OCI-LY1 (cell line): ENCODE measurements at regions not wholly inside any gene's neighbourhood (a gene's known extent, or its start where the extent isn't known, plus 50 kb on each side); places are given as distances from the start of the nearest gene placed in this dataset.

Experiments
- H2AFZ ChIP-seq: fragments of 200-600 bp; sonication (generic), shearing (Covaris generic); 2 replicates; pipeline ENCODE4 v1.6.0; 2014; ENCODE audit warnings: antibody characterized with exemption, mild to moderate bottlenecking, low read length
- H3F3A ChIP-seq: fragments of 200-600 bp; sonication (generic), shearing (Covaris generic); 2 replicates; pipeline ENCODE4 v1.6.0; 2014; ENCODE audit warnings: mild to moderate bottlenecking, antibody characterized with exemption, low read length, moderate library complexity; ENCODE audit not compliant: insufficient read depth
- H3K27ac ChIP-seq: fragments of 200-600 bp; sonication (generic); 2 replicates; pipeline ENCODE4 v1.5.1; 2014; ENCODE audit warnings: low read length, mixed run types, mild to moderate bottlenecking, low read depth; ENCODE audit not compliant: poor library complexity, severe bottlenecking
- H3K27me3 ChIP-seq: fragments of 200-600 bp; sonication (generic); 2 replicates; pipeline ENCODE4 v1.6.0; 2014; ENCODE audit warnings: antibody characterized with exemption, mild to moderate bottlenecking, low read length, moderate library complexity; ENCODE audit not compliant: insufficient read depth
- H3K36me3 ChIP-seq: fragments of 200-600 bp; sonication (generic); 2 replicates; pipeline ENCODE4 v1.6.1; 2014; ENCODE audit warnings: mild to moderate bottlenecking, antibody characterized with exemption, low read length, moderate library complexity, mixed read lengths; ENCODE audit not compliant: insufficient read depth
- H3K4me1 ChIP-seq: fragments of 200-600 bp; sonication (generic); 2 replicates; pipeline ENCODE4 v1.5.1; 2014; ENCODE audit warnings: mild to moderate bottlenecking, low read length, moderate library complexity; ENCODE audit not compliant: insufficient read depth, severe bottlenecking
- H3K4me2 ChIP-seq: fragments of 200-600 bp; sonication (generic), shearing (Covaris generic); 2 replicates; pipeline ENCODE4 v1.6.1; 2014; ENCODE audit warnings: low read length
- H3K4me3 ChIP-seq: fragments of 200-600 bp; sonication (generic); 2 replicates; pipeline ENCODE4 v1.5.1; 2014; ENCODE audit warnings: low read length, low read depth, mild to moderate bottlenecking, mixed read lengths; ENCODE audit not compliant: poor library complexity, severe bottlenecking
- H3K79me2 ChIP-seq: fragments of 200-600 bp; shearing (Covaris generic); 2 replicates; pipeline ENCODE4 v1.6.1; 2016; ENCODE audit warnings: mixed run types, low read length, mixed read lengths; ENCODE audit not compliant: insufficient read depth
- H3K9ac ChIP-seq: fragments of 200-600 bp; sonication (generic), shearing (Covaris generic); 2 replicates; pipeline ENCODE4 v1.6.1; 2014; ENCODE audit warnings: mild to moderate bottlenecking, low read length, mixed read lengths
- H3K9me2 ChIP-seq: fragments of 200-600 bp; sonication (generic), shearing (Covaris generic); 2 replicates; pipeline ENCODE4 v1.6.1; 2014; ENCODE audit warnings: low read depth, mild to moderate bottlenecking, low read length, mixed read lengths
- H3K9me3 ChIP-seq: fragments of 200-600 bp; shearing (Covaris generic); 2 replicates; pipeline ENCODE4 v1.6.1; 2014; ENCODE audit warnings: low read length, mixed read lengths
- H4K20me1 ChIP-seq: fragments of 200-600 bp; sonication (generic), shearing (Covaris generic); 2 replicates; pipeline ENCODE4 v1.6.0; 2016; ENCODE audit warnings: mild to moderate bottlenecking, low read length; ENCODE audit not compliant: insufficient read depth
- CTCF ChIP-seq: fragments of 200-600 bp; sonication (generic), shearing (Covaris generic); IDR thresholded peaks from 2 replicates; pipeline ENCODE4 v1.5.1; 2017; ENCODE audit warnings: mild to moderate bottlenecking, antibody characterized with exemption, low read length, moderate library complexity, mixed read lengths
- EZH2 ChIP-seq: fragments of 200-600 bp; sonication (generic), shearing (Covaris generic); IDR thresholded peaks from 2 replicates; pipeline ENCODE4 v1.8.0; 2017; ENCODE audit warnings: borderline replicate concordance, mixed run types, mild to moderate bottlenecking, antibody characterized with exemption, low read length, moderate library complexity, mixed read lengths

DNA sequence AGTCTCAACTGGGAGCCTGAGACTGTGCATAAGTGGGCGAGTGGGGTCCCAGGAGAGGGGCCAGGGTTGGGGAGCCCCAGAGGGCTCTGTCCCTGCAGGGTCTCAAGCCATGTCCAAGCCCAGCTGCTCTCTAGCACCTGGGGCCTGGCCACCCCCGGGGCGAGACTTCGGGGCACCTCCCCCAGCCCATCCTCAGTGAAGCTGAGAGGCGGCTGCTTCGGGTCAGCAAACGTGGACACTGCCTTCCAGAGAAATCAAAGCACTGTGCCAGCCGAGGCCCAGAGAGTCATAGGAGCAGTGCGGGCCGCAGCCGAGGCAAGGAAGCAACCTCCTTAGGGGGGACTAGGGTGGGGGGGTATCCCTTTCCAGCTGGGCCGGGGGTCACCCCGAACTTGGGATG, 77.5 kb downstream of the ENGASE start:
- no peak overlapping the region for H3K27ac ChIP-seq
- H3K36me3 ChIP-seq = no peaks in the 10 kb centered on the region
- no peaks in the 10 kb centered on the region for H3K4me1 ChIP-seq
- H3K9ac ChIP-seq = no peak overlapping the region
- no peak overlapping the region for H3K4me3 ChIP-seq
- no peaks in the 10 kb centered on the region for H3F3A ChIP-seq
- H3K27me3 ChIP-seq = no peaks in the 10 kb centered on the region
- H3K79me2 ChIP-seq = no peaks in the 10 kb centered on the region
- TF ChIP-seq EZH2 (no peak), CTCF (no peak)
- no peaks in the 10 kb centered on the region for H4K20me1 ChIP-seq
- H2AFZ ChIP-seq = no peak overlapping the region
- no peaks in the 10 kb centered on the region for H3K9me2 ChIP-seq
- H3K9me3 ChIP-seq = no peaks in the 10 kb centered on the region
- no peak overlapping the region for H3K4me2 ChIP-seq

GRCh38 chr17:79150799-79151198, 76.2 kb downstream of the ENGASE start:
- Histone ChIP-seq H3K9me2 (no peaks in the 10 kb centered on the region), H3F3A (no peaks in the 10 kb centered on the region), H3K27me3 (no peaks in the 10 kb centered on the region), H3K4me2 (no peak overlapping the region), H3K79me2 (no peaks in the 10 kb centered on the region), H3K4me1 (no peaks in the 10 kb centered on the region), H3K9ac (no peak overlapping the region), H2AFZ (no peak overlapping the region), H3K9me3 (no peaks in the 10 kb centered on the region), H3K36me3 (no peaks in the 10 kb centered on the region), H4K20me1 (no peaks in the 10 kb centered on the region), H3K4me3 (no peak overlapping the region), H3K27ac (no peak overlapping the region)
- no peak for TF ChIP-seq EZH2
- TF ChIP-seq CTCF = no peak

- Histone ChIP-seq H3K9me3 (no peaks in the 10 kb centered on the region), H3K9ac (no peak overlapping the region), H3K4me2 (no peak overlapping the region), H3K79me2 (no peaks in the 10 kb centered on the region), H3K4me1 (no peaks in the 10 kb centered on the region), H3K36me3 (no peaks in the 10 kb centered on the region), H3K27me3 (no peaks in the 10 kb centered on the region), H3K27ac (no peak overlapping the region), H3F3A (no peaks in the 10 kb centered on the region), H3K9me2 (no peaks in the 10 kb centered on the region), H3K4me3 (no peak overlapping the region), H2AFZ (no peak overlapping the region), H4K20me1 (no peaks in the 10 kb centered on the region)
- TF ChIP-seq EZH2 = no peak
- no peak for TF ChIP-seq CTCF
These were observed 75.6 kb downstream of the ENGASE start for GRCh38 chr17:79150035-79150733.
